Spleen (tissue), 7 donors: ENCODE measurements at regions not wholly inside any gene's neighbourhood (a gene's known extent, or its start where the extent isn't known, plus 50 kb on each side); places are given as distances from the start of the nearest gene placed in this dataset.

ENCODE experiments used
- POLR2A ChIP-seq, 3 donors: fragments of 450-650 bp; IDR thresholded peaks; one replicate each; pipeline ENCODE4 v1.5.1; 2017; ENCODE audit warnings: antibody characterized with exemption in 3 of 3, mild to moderate bottlenecking in 1 of 3
- TF ChIP-seq, protein P1 (sequence below), 11 experiments: fragments of 200-600 bp in 7 of 11; fragments of 450-650 bp in 4 of 11; sonication (generic) in 4 of 11; IDR thresholded peaks in 8 of 11; conservative IDR thresholded peaks in 3 of 11; 1 replicate in 7 of 11; 2 replicates in 4 of 11; pipeline versions ENCODE4 v1.4.0 to v1.8.0; 2016 to 2021; ENCODE audit warnings: antibody characterized with exemption in 11 of 11, inconsistent platforms in 4 of 11, mild to moderate bottlenecking in 1 of 11
- donor health status: DM: no; HTN: no; CAD: no; lungs with moderate emphysema.
- donor health status: DM: no; HTN: no; CAD: no.
- donor health status: DM: no; HTN: no; CAD: no.

DNA sequence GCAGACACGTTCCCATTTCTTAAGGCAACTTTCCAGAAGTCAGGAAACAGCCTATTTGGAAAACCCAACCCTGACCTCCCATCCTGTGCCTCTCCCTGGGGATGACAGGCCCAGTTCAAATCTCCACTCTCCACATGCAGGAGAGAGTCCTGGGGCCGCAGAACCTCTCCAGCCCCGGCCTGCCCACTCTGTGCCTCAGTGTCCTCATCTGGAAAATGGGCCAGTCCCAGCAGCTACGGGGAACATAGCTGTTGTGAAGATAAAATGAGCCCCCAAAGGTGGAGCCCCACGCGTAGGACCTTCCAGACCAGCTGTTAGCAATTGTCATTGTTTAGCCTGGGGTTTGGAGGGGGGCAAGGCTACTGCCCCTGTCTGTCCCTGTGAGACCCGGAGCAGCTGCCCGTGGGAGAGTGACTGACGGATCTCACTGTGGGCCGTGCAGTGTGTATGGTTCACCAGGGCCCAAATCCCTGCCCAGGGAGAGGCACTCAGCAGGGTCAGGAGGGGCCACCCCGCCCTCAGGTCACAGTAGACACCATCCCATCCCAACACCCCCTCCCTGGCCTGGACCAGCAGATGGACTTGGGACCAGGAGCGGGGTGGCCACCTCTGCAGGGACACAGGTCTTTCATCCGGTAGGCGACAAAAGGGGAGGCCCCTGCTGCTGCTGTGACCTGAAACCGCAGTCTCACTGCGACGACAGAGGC is 145.9 kb downstream of the CTTN start:
- TF ChIP-seq, protein P1, sequence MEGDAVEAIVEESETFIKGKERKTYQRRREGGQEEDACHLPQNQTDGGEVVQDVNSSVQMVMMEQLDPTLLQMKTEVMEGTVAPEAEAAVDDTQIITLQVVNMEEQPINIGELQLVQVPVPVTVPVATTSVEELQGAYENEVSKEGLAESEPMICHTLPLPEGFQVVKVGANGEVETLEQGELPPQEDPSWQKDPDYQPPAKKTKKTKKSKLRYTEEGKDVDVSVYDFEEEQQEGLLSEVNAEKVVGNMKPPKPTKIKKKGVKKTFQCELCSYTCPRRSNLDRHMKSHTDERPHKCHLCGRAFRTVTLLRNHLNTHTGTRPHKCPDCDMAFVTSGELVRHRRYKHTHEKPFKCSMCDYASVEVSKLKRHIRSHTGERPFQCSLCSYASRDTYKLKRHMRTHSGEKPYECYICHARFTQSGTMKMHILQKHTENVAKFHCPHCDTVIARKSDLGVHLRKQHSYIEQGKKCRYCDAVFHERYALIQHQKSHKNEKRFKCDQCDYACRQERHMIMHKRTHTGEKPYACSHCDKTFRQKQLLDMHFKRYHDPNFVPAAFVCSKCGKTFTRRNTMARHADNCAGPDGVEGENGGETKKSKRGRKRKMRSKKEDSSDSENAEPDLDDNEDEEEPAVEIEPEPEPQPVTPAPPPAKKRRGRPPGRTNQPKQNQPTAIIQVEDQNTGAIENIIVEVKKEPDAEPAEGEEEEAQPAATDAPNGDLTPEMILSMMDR (IDR thresholded peaks at IDR 0.05 in 8 of 11, conservative IDR thresholded peaks at IDR 0.05 in 3 of 11), result no peak
- no peak for TF ChIP-seq POLR2A (IDR thresholded peaks at IDR 0.05)
